ENCODE measurements at regions not wholly inside any gene's neighbourhood (a gene's known extent, or its start where the extent isn't known, plus 50 kb on each side); places are given as distances from the start of the nearest gene placed in this dataset.

- no peak for DNase-seq
Measured at GRCh38 chr5:118052503-118052902, 935.8 kb downstream of the DTWD2 start.

- DNase-seq = no peak
Measured at GRCh38 chr5:118044169-118044568, 944.2 kb downstream of the DTWD2 start.

GRCh38 chr5:118043531-118043930, 944.8 kb downstream of the DTWD2 start:
- DNase-seq = no peak

- DNase-seq = peak; percentile 4 to 17 (median 4)
Measured at GRCh38 chr5:118042076-118042475, 946.3 kb downstream of the DTWD2 start.

- no peak for DNase-seq
Measured at GRCh38 chr5:118040496-118040895, 947.9 kb downstream of the DTWD2 start.

GRCh38 chr5:118033686-118034338, 954.5 kb downstream of the DTWD2 start:
- no peak for DNase-seq

GRCh38 chr5:118029807-118030206, 958.5 kb downstream of the DTWD2 start:
- no peak for DNase-seq

GRCh38 chr5:118022062-118022461, 966.3 kb downstream of the DTWD2 start:
- no peak for DNase-seq

GRCh38 chr5:118017536-118017935, 970.8 kb downstream of the DTWD2 start:
- DNase-seq = no peak

GRCh38 chr5:118016396-118016795, 972.0 kb downstream of the DTWD2 start:
- DNase-seq = no peak

- DNase-seq = peak in 1 of 3 donors; percentile 8
Measured at GRCh38 chr5:118015511-118015910, 972.8 kb downstream of the DTWD2 start.

- DNase-seq = no peak
Measured at GRCh38 chr5:118009741-118010297, 978.5 kb downstream of the DTWD2 start.

- no peak for DNase-seq
Measured at GRCh38 chr5:118008779-118009178, 979.6 kb downstream of the DTWD2 start.

- no peak for DNase-seq
Measured at GRCh38 chr5:118007262-118007661, 981.1 kb downstream of the DTWD2 start.

- peak; percentile 14 to 20 (median 16) for DNase-seq
Measured at GRCh38 chr5:118006219-118006618, 982.1 kb downstream of the DTWD2 start.

- DNase-seq = peak in 1 of 3 donors; percentile 6
Measured at GRCh38 chr5:117999939-118000549, 988.3 kb downstream of the DTWD2 start.

- DNase-seq = peak in 1 of 3 donors; percentile 7
Measured at GRCh38 chr5:117982691-117983090, 1005.7 kb downstream of the DTWD2 start.

- DNase-seq = no peak
Measured at GRCh38 chr5:117973785-117974184, 1014.6 kb downstream of the DTWD2 start.

GRCh38 chr5:117955831-117956230, 1032.5 kb downstream of the DTWD2 start:
- DNase-seq = no peak

- peak in 1 of 3 donors; percentile 20 for DNase-seq
Measured at GRCh38 chr5:117954331-117954730, 1034.0 kb downstream of the DTWD2 start.

- DNase-seq = no peak
Measured at GRCh38 chr5:117953272-117953671, 1035.1 kb downstream of the DTWD2 start.

- DNase-seq = no peak
Measured at GRCh38 chr5:117947836-117948235, 1040.5 kb downstream of the DTWD2 start.

- no peak for DNase-seq
Measured at GRCh38 chr5:117947121-117947520, 1041.2 kb downstream of the DTWD2 start.
